ENCODE measurements at regions not wholly inside any gene's neighbourhood (a gene's known extent, or its start where the extent isn't known, plus 50 kb on each side); places are given as distances from the start of the nearest gene placed in this dataset.
"Not testable (repeated sequence)": the region's sequence is repeated elsewhere in the genome, so short reads cannot be mapped to it uniquely, and the experiment has no call there.

DNA sequence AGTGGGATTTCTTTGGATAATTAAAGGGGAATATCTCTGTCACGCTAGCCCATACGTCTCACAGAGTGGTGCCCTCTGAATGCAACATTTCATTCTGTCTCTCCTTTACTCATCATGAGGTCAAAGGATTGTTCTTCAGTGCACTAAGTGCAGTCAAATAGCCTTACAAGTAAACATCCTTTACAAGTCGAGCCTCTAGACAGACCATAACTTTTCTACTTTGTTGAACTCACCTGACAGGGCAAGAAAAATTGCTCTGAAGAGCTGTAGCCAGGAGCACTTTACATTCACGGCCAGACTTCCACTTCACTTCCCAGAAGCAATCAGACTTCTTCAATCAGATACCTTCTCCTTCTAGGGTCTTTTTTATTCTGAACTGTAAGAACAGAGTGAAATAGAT is 768.0 kb upstream of the TMPRSS15 start:
- CTCF ChIA-PET: no interaction called here
- H3K36me3 Mint-ChIP-seq (ENCODE audit: low read depth): no peaks in the 10 kb centered on the region
- no peak for DNase-seq
- no peak overlapping the region for H3K27ac Mint-ChIP-seq
- no peaks in the 10 kb centered on the region for H3K4me1 Mint-ChIP-seq (ENCODE audit: low read depth)
- H3K4me3 Mint-ChIP-seq: no peak overlapping the region
- intact Hi-C loops (cut with micrococcal nuclease): no loop called here
- H3K27me3 Mint-ChIP-seq (ENCODE audit: low read depth): no peaks in the 10 kb centered on the region
- peaks cover 3% of the 10 kb centered on the region for H3K9me3 Mint-ChIP-seq

DNA sequence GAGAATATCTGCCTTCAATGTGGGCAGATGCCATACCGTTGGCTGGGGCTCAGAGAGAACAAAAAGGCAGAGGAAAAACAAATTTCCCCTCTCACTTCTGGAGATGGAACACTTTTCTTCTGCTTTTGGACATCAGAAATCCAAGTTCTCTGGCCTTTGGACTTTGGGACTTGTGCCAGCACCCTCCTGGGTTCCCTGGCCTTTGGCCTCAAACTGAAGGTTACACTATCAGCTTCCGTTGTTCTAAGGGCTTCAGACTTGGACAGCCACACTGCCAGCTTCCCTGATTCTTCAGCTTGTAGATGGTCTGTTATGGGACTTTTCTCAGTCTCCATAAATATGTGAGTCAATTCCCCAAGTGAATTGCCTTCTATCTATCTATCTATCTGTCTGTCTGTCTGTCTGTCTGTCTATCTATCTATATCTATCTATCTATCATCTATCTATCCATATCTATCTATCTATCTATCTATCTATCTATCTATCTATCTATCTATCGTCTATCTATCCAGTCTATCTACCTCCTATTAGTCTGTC is 778.1 kb upstream of the TMPRSS15 start:
- Mint-ChIP-seq H3K36me3 (ENCODE audit: low read depth) (no peaks in the 10 kb centered on the region), H3K27me3 (ENCODE audit: low read depth) (no peaks in the 10 kb centered on the region), H3K4me3 (no peak overlapping the region), H3K27ac (no peak overlapping the region), H3K9me3 (peaks cover 5% of the 10 kb centered on the region), H3K4me1 (ENCODE audit: low read depth) (no peaks in the 10 kb centered on the region)
- no peak for DNase-seq
- CTCF ChIA-PET: no interaction called here
- intact Hi-C loops (cut with micrococcal nuclease): no loop called here

DNA sequence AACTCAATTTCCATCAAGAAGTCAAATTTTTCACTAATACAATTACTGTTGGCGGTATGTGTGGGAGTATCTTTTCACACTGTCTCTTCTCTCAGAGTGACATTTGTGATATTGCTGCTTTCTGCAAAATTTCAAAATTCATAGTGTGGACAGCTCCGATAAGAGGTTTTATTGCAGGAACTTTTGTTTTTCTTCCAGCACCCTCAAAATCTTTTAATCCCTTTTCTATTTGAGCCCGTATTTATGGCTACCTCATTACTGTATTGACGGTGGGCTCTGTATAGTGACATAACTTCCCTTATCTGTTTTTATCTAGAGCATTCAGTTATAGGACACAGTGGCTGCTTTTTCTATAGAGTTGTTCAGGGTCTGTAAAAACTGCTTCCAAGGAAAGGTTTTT is 794.4 kb upstream of the TMPRSS15 start:
- Mint-ChIP-seq H3K27ac (no peak overlapping the region), H3K9me3 (peaks cover 12% of the 10 kb centered on the region), H3K27me3 (ENCODE audit: low read depth) (no peaks in the 10 kb centered on the region), H3K36me3 (ENCODE audit: low read depth) (peaks cover 1% of the 10 kb centered on the region), H3K4me1 (ENCODE audit: low read depth) (no peaks in the 10 kb centered on the region), H3K4me3 (no peak overlapping the region)
- intact Hi-C loops (cut with micrococcal nuclease): no loop called here
- DNase-seq: no peak
- CTCF ChIA-PET: no interaction called here

DNA sequence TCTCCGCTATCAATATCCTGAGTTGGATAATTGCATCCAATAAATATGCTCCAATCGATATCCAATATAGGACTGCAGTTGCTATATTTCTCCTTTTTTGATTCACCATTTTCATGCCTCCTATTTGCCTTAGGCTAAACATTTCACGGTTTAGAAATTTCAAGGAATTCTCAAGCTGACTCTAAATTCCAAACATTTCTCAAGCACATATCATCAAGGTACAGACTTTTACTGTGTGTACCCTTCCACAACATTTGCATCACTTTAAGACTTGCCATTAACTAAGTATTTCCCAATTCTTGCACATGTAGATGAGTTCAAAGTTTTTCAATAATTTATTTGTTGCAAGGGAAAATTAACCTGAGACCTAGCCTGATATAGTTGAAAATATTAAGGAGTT is 795.2 kb upstream of the TMPRSS15 start:
- no peak overlapping the region for H3K4me3 Mint-ChIP-seq
- H3K36me3 Mint-ChIP-seq (ENCODE audit: low read depth): peaks cover 1% of the 10 kb centered on the region
- no peak for DNase-seq
- no peaks in the 10 kb centered on the region for H3K4me1 Mint-ChIP-seq (ENCODE audit: low read depth)
- no peaks in the 10 kb centered on the region for H3K27me3 Mint-ChIP-seq (ENCODE audit: low read depth)
- H3K9me3 Mint-ChIP-seq: peaks cover 12% of the 10 kb centered on the region
- intact Hi-C loops (cut with micrococcal nuclease): no loop called here
- no peak overlapping the region for H3K27ac Mint-ChIP-seq
- CTCF ChIA-PET: no interaction called here

DNA sequence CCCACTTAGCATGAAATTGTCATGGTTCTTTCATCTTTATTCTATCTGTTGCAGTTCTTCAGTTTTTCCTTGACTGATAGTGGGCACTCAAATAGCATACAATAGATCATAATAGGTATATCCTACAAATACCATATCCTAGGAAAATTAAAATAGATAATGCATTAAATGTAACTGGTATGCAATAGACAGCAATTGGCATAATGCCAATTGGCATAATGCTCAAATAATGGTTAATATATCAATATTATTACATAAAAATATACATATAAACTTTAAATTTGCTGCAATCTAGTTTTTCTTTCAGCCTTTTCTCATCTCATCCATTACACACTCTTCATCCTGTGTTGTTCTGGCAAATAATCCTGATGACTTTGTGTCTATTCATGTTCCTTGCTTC is 814.6 kb upstream of the TMPRSS15 start:
- CTCF ChIA-PET: no interaction called here
- Mint-ChIP-seq H3K27ac (no peak overlapping the region), H3K9me3 (peaks cover 1% of the 10 kb centered on the region), H3K4me3 (no peak overlapping the region), H3K36me3 (ENCODE audit: low read depth) (no peaks in the 10 kb centered on the region), H3K4me1 (ENCODE audit: low read depth) (no peaks in the 10 kb centered on the region), H3K27me3 (ENCODE audit: low read depth) (no peaks in the 10 kb centered on the region)
- intact Hi-C loops (cut with micrococcal nuclease): no loop called here
- DNase-seq: no peak

DNA sequence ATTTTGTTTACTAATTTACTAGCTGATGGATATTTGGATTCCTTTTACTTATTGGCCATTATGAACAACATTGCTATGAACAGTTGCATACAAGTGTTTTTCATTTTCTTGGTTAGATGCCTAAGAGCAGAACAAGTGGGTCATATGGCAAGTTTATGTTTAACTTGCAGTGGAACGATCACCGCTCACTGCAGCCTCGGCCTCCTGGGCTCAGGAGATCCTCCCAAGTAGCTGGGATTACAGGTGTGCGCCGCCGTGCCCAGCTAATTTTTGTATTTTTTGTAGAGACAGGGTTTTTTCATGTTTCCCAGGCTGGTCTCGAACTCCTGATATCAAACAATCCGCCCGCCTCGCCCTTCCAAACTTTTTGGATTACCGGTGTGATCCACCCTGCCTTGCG is 820.5 kb upstream of the TMPRSS15 start:
- H3K27me3 Mint-ChIP-seq (ENCODE audit: low read depth): no peaks in the 10 kb centered on the region
- DNase-seq: no peak
- H3K9me3 Mint-ChIP-seq: no peaks in the 10 kb centered on the region
- CTCF ChIA-PET: no interaction called here
- H3K4me1 Mint-ChIP-seq (ENCODE audit: low read depth): no peaks in the 10 kb centered on the region
- intact Hi-C loops (cut with micrococcal nuclease): no loop called here
- no peak overlapping the region for H3K4me3 Mint-ChIP-seq
- no peaks in the 10 kb centered on the region for H3K36me3 Mint-ChIP-seq (ENCODE audit: low read depth)
- no peak overlapping the region for H3K27ac Mint-ChIP-seq

DNA sequence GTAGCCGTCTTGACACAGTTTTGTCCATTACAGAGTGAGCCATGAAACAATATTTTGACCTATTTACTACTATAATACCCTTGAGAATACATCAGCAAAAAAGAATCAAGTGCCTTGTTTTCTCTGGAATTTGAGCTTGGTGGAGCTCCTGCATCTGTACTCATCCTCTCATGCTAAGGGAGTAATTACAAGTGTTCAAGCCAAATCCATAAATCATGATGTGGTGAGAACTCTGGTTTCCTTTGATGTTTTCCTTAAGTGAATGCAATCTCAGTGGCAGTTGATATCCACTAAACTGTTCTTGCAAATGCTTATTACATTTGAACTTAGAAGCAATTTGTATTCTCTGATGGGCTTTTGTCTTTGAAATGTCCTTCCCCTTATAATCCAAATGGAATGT is 824.6 kb upstream of the TMPRSS15 start:
- no peaks in the 10 kb centered on the region for H3K4me1 Mint-ChIP-seq (ENCODE audit: low read depth)
- no peak overlapping the region for H3K27ac Mint-ChIP-seq
- intact Hi-C loops (cut with micrococcal nuclease): no loop called here
- H3K9me3 Mint-ChIP-seq: peaks cover 4% of the 10 kb centered on the region
- no peak for DNase-seq
- CTCF ChIA-PET: no interaction called here
- no peak overlapping the region for H3K4me3 Mint-ChIP-seq
- H3K36me3 Mint-ChIP-seq (ENCODE audit: low read depth): no peaks in the 10 kb centered on the region
- H3K27me3 Mint-ChIP-seq (ENCODE audit: low read depth): no peaks in the 10 kb centered on the region

DNA sequence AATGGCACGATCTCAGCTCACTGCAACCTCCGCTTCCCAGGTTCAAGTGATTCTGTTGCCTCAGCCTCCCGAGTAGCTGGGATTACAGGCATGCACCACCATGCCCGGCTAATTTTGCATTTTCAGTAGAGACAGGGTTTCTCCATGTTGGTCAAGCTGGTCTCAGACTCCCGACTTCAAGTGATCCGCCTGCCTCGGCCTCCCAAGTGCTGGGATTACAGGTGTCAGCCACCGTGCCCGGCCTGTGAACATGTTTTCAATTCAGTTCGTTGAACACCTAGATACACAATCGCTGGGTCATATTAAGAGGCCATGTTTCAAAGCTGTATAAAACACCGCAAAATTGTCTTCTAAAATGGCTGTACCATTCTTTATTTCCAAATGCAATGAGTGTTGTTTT is 830.3 kb upstream of the TMPRSS15 start:
- H3K4me3 Mint-ChIP-seq; H3K36me3 Mint-ChIP-seq (ENCODE audit: low read depth); H3K4me1 Mint-ChIP-seq (ENCODE audit: low read depth); H3K27ac Mint-ChIP-seq; H3K27me3 Mint-ChIP-seq (ENCODE audit: low read depth); intact Hi-C loops (cut with micrococcal nuclease); DNase-seq: not testable (repeated sequence)
- CTCF ChIA-PET: interaction anchor here (0.7 kb wide), 1 partner anchor 26 kb away, joined by 3 read pairs; no protein-coding TSS in a partner anchor
- H3K9me3 Mint-ChIP-seq: peaks cover 11% of the 10 kb centered on the region

DNA sequence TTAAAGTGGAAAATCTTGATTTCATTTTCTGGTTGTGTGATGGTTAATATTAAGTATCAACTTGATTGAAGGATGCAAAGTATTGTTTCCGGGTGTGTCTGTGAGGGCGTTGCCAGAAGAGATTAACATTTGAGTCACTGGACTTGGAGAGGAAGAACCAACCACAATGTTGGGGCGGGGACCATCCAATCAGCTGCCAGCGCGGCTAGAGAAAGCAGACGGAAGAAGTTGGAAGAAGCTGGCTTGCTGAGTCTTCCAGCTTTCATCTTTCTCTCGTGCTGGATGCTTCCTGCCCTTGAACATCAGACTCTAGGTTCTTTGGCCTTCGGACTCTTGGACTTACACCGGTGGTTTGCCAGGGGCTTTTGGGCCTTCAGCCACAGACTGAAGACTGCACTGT is 832.6 kb upstream of the TMPRSS15 start:
- no peak overlapping the region for H3K4me3 Mint-ChIP-seq
- no peaks in the 10 kb centered on the region for H3K4me1 Mint-ChIP-seq (ENCODE audit: low read depth)
- CTCF ChIA-PET: no interaction called here
- DNase-seq: no peak
- no peaks in the 10 kb centered on the region for H3K36me3 Mint-ChIP-seq (ENCODE audit: low read depth)
- no peaks in the 10 kb centered on the region for H3K27me3 Mint-ChIP-seq (ENCODE audit: low read depth)
- peaks cover 11% of the 10 kb centered on the region for H3K9me3 Mint-ChIP-seq
- intact Hi-C loops (cut with micrococcal nuclease): no loop called here
- no peak overlapping the region for H3K27ac Mint-ChIP-seq

DNA sequence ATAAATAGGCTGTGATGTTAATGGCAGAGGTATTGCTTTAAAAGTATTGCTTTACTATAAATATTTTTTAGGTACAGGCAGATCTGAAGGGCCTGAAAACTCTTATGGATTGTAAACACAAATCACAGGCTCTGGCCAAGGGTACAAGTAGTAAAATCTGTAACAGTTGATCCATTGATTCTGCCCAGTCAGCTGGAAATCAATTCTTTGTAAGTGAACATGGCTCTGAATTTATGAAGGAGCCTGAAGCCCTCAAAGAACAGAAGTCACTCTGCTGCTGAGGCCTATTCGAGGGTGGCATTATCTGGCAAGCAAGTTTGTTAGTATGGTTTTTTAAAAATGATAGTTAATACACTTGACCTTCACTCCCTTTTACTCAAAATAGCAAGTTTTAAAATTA is 834.0 kb upstream of the TMPRSS15 start:
- no peaks in the 10 kb centered on the region for H3K27me3 Mint-ChIP-seq (ENCODE audit: low read depth)
- no peak overlapping the region for H3K27ac Mint-ChIP-seq
- H3K4me1 Mint-ChIP-seq (ENCODE audit: low read depth): no peaks in the 10 kb centered on the region
- intact Hi-C loops (cut with micrococcal nuclease): no loop called here
- no peak overlapping the region for H3K4me3 Mint-ChIP-seq
- no peaks in the 10 kb centered on the region for H3K36me3 Mint-ChIP-seq (ENCODE audit: low read depth)
- peaks cover 7% of the 10 kb centered on the region for H3K9me3 Mint-ChIP-seq
- CTCF ChIA-PET: no interaction called here
- DNase-seq: no peak

DNA sequence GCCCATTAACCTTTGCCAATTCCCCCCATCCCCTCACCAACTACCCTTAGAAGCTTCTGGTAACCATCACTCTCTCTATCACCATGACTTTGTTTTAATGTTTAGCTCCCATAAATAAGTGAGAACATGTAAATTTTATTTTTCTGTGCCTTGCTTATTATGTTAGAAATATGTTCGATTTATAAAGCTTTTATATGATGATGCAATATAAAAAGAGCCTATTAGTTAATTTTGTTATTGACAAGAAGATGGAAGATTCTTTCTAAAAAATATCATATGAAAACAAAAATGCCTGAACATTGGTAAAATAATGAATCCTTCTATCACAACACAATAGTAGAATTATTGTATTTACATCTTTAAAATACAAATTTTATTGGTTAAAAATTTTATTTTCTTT is 836.1 kb upstream of the TMPRSS15 start:
- H3K4me1 Mint-ChIP-seq (ENCODE audit: low read depth): no peaks in the 10 kb centered on the region
- no peaks in the 10 kb centered on the region for H3K27me3 Mint-ChIP-seq (ENCODE audit: low read depth)
- peaks cover 4% of the 10 kb centered on the region for H3K9me3 Mint-ChIP-seq
- CTCF ChIA-PET: no interaction called here
- H3K27ac Mint-ChIP-seq: no peak overlapping the region
- intact Hi-C loops (cut with micrococcal nuclease): no loop called here
- H3K36me3 Mint-ChIP-seq (ENCODE audit: low read depth): no peaks in the 10 kb centered on the region
- H3K4me3 Mint-ChIP-seq: no peak overlapping the region
- DNase-seq: no peak

DNA sequence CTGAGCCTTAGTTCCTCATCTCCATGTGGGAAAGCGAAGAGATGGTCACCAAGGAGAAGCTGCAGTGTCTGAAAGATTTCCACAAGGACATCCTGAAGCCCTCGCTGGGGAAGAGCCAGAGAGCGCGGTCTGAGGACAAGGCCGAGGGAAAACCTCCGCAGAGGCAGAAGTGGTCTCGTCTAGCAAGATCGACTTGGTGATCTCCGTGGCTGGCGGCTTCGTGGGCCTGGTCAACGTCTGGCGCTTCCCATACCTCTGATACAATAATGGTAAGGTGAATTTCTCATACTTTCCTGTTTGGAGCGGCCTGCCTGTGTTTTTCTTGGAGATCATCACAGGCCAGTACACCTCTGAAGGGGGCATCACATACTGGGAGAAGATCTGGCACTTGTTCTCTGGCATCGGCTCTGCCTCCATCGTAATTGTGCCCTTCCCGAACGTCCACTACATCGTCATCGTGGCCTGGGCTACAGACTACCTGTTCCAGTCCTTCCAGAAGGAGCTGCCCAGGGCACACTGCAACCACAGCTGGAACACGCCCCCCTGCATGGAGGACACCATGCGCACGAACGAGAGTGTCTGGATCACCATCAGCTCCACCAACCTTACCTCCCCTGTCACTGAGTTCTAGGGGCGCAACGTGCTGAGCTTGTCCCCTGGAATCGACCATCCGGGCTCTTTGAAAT is 841.1 kb upstream of the TMPRSS15 start:
- Mint-ChIP-seq H3K27ac (no peak overlapping the region), H3K27me3 (ENCODE audit: low read depth) (no peaks in the 10 kb centered on the region), H3K4me3 (no peak overlapping the region), H3K4me1 (ENCODE audit: low read depth) (no peaks in the 10 kb centered on the region), H3K9me3 (peaks cover 3% of the 10 kb centered on the region), H3K36me3 (ENCODE audit: low read depth) (no peaks in the 10 kb centered on the region)
- no peak for DNase-seq
- CTCF ChIA-PET: no interaction called here
- intact Hi-C loops (cut with micrococcal nuclease): no loop called here

DNA sequence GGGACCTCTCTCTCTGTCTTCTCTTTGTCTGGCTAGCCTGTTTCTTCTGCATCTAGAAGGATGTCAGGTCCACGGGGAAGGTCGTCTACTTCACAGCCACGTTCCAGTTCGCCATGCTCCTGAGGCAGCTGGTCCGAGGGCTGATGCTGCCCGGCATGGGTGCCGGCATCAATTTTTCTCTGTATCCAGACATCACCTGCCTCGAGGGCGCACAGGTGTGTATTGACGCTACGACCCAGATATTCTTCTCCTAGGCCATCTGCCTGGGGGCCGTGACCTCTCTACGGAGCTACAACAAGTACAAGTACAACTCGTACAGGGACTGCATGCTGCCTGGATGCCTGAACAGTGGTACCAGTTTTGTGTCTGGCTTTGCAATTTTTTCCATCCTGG is 841.6 kb upstream of the TMPRSS15 start:
- Mint-ChIP-seq H3K9me3 (peaks cover 3% of the 10 kb centered on the region), H3K4me1 (ENCODE audit: low read depth) (no peaks in the 10 kb centered on the region), H3K27me3 (ENCODE audit: low read depth) (no peaks in the 10 kb centered on the region), H3K4me3 (no peak overlapping the region), H3K36me3 (ENCODE audit: low read depth) (no peaks in the 10 kb centered on the region), H3K27ac (no peak overlapping the region)
- DNase-seq: no peak
- CTCF ChIA-PET: no interaction called here
- intact Hi-C loops (cut with micrococcal nuclease): no loop called here

Measured in activated naive CD4-positive, alpha-beta T cell treated with anti-CD3 and anti-CD28 coated beads for 36 hours (primary cell).